ENCODE measurements at regions not wholly inside any gene's neighbourhood (a gene's known extent, or its start where the extent isn't known, plus 50 kb on each side); places are given as distances from the start of the nearest gene placed in this dataset.

- intact Hi-C loops (cut with DNase I) = no loop called here
Measured at GRCh38 chr17:62887437-62887836, 78.6 kb upstream of the TANC2 start.

DNA sequence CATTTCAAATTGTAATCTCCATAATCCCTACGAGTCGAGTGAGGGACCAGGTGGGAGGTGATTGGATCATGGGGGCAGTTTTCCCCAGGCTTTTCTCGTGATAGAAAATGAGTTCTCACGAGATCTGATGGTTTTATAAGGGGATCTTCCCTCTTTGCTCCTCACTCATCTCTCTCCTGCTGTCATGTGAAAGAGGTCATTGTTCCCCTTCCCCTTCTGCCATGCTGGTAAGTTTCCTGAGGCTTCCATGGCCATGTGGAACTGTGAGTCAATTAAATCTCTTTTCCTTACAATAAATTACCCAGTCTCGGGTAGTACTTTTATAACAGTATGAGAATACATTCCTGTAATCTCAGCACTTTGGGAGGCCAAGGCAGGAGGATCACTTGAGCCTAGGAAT lies 76.7 kb upstream of the MARCHF10 start:
- DNase-seq (ENCODE audit: low spot score) = no peak
- intact Hi-C loops (cut with DNase I) = no loop called here

More at GRCh38 chr17:62887437-62887836, 78.6 kb upstream of the TANC2 start:
- DNase-seq (ENCODE audit: low spot score) = no peak

GRCh38 chr17:62882878-62883277 lies 74.8 kb upstream of the MARCHF10 start:
- DNase-seq (ENCODE audit: low spot score) = no peak
- intact Hi-C loops (cut with DNase I) = no loop called here

GRCh38 chr17:62882284-62882683 lies 74.2 kb upstream of the MARCHF10 start:
- intact Hi-C loops (cut with DNase I) = no loop called here
- DNase-seq (ENCODE audit: low spot score) = peak; percentile 76

DNA sequence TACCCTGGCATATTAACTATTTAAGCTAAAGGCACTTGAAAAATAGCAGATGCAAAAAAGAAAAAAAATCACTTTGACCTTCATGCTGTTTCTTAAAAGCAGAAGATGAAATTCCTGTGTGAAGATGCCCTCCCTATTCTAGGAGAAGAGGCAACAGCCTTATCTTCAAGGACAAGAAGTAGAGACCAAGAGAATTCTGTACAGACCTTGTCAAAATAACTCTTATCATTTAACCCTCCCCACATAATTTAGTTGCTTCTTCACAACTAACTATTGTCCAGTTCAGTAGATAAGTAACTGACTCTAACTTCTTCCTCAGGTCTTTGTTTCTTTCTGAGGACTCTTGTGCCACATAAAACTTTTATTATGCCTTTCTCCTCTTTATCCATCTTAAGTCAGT lies 72.0 kb upstream of the MARCHF10 start:
- DNase-seq (ENCODE audit: low spot score) = no peak

GRCh38 chr17:62876673-62877405 lies 68.7 kb upstream of the MARCHF10 start:
- DNase-seq (ENCODE audit: low spot score) = no peak
- intact Hi-C loops (cut with DNase I) = no loop called here

More for the DNA sequence above, 72.0 kb upstream of the MARCHF10 start:
- intact Hi-C loops (cut with DNase I) = no loop called here

DNA sequence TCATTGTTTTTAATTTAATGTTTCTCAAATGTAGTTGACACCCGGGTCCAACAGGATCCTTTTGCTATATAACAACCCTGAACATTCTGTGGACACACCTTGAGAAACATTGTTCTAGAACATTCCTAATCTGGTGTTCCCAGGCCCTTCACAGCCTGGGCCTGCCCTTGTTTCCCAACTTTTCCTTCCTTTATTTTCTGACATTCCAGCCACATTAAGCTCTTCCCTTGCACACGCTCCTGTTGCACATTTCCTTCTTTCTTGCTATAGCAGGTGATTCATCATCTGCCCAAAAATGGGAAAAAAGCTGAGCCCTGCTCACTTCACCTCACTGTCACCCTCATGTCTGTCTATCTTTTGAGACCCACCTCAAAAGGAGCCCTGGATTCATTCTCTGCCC lies 67.9 kb upstream of the MARCHF10 start:
- no peak for DNase-seq (ENCODE audit: low spot score)
- intact Hi-C loops (cut with DNase I) = no loop called here

DNA sequence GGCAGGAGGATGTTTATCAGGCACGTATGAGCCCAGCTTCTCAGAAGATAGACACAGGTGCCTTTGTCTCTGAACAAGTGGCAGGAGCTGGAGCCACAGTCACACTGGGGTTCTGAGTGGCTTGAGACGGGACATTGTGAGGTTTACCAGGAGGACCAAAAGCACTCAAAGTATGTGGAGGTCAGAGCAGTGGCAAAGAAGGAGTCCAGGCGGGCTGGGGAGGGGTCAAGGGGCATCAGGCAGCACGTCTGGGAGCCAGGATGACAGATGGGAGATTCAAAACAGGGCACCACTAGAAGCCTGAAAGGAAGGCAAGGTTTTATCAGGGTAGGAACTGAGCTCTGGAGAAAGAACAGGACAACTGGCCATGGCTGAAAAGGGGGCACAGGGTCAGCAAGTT lies 67.2 kb upstream of the MARCHF10 start:
- intact Hi-C loops (cut with DNase I) = no loop called here

GRCh38 chr17:62871291-62871690 lies 63.2 kb upstream of the MARCHF10 start:
- DNase-seq (ENCODE audit: low spot score) = no peak
- intact Hi-C loops (cut with DNase I) = no loop called here

More for the DNA sequence above, 67.2 kb upstream of the MARCHF10 start:
- no peak for DNase-seq (ENCODE audit: low spot score)

GRCh38 chr17:62870552-62870971 lies 62.4 kb upstream of the MARCHF10 start:
- intact Hi-C loops (cut with DNase I) = no loop called here
- no peak for DNase-seq (ENCODE audit: low spot score)

DNA sequence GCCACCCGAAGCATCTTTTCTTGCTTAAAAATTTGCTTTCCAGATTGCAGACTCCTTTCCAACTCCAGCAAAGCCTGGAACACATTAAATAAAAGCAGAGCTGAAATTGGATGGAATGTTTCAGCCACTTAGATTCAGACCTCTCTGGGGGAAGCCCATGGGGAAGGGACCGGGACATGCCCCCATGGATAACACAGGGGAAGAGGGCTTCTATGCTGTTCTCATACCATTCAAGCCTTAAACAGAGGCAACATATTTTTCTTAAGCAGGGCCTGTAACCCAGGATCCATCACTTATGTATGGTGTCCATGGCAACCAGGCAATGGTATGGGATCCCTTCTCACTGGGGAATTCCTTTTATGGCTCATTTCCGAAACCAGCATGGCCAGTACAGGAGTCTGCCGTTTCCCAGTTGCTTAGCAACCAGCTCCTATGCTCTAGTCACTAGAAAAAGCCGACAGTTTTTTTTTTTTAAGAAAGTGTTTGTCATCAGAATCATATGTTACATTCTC lies 62.0 kb upstream of the MARCHF10 start:
- intact Hi-C loops (cut with DNase I) = no loop called here
- no peak for DNase-seq (ENCODE audit: low spot score)

- intact Hi-C loops (cut with DNase I) = no loop called here
- DNase-seq (ENCODE audit: low spot score) = no peak
Measured at GRCh38 chr17:62868723-62869122, 60.6 kb upstream of the MARCHF10 start.

DNA sequence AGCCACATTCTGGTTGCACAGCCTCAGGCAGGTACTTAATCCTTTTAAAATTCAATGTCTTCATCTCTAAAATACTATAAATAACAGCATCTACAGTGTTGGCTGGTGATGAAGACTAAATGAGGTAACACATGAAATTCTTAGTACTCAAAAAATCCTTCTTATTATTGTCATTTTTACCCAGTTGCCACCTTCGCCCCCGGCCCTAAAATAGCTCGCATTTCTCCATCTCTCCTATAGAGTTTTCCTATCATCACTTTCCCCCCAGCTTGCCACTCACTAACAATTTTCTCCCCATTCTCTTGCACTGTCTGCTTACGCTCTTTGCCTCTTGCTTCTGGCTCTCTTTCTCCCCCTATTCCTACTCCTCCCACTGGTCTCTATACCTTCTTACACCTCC lies 59.9 kb upstream of the MARCHF10 start:
- DNase-seq (ENCODE audit: low spot score) = no peak
- intact Hi-C loops (cut with DNase I) = no loop called here

GRCh38 chr17:62867303-62867702 lies 59.2 kb upstream of the MARCHF10 start:
- intact Hi-C loops (cut with DNase I) = no loop called here
- no peak for DNase-seq (ENCODE audit: low spot score)

GRCh38 chr17:62866471-62866870 lies 58.4 kb upstream of the MARCHF10 start:
- DNase-seq (ENCODE audit: low spot score) = no peak
- intact Hi-C loops (cut with DNase I) = no loop called here

GRCh38 chr17:62865586-62865985 lies 57.5 kb upstream of the MARCHF10 start:
- intact Hi-C loops (cut with DNase I) = no loop called here
- no peak for DNase-seq (ENCODE audit: low spot score)

GRCh38 chr17:62862251-62862650 lies 54.1 kb upstream of the MARCHF10 start:
- intact Hi-C loops (cut with DNase I) = no loop called here
- DNase-seq (ENCODE audit: low spot score) = no peak

DNA sequence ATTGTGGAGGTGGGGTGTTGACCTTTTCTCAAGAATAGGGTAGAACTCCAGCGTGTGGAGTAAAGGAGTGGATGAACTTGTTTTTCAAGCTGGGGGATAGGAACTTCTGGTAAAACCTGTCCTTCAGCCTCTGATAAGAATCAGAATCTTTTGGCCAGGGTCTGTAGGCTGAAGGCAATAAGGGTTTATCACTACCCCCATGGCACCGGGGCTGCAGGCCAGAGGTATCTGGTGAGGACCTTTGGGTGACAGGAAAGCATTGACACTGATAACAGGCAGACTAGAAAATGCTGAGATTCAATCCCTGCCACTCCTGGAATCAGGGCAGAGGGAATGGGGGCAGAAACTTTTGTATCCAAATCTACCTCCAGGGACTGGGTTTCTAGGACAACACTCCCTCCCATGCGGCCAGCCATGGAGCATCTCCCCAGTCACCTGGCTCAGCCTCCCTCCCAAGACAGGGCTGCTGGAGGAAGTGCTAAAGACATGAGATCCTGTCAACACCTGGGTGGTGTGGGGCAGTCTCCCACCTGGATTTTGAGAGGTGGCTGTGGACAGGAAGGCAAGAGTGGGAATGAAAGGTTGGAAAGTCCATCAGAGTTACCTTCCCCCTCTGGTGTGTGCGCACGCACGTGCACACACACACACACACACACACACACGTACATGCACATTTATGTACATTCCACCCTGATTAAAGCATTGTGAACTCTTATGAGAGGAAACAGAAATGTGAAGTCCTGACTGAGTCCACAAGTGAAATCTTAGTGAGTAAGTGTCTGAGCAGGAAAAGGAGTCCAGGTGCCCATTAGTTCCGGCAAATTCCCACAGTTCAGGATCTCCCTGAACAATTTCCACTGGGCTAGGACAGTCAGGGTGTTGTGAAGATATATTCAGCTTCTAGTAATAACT lies 53.1 kb upstream of the MARCHF10 start:
- intact Hi-C loops (cut with DNase I) = no loop called here
- DNase-seq (ENCODE audit: low spot score) = no peak

DNA sequence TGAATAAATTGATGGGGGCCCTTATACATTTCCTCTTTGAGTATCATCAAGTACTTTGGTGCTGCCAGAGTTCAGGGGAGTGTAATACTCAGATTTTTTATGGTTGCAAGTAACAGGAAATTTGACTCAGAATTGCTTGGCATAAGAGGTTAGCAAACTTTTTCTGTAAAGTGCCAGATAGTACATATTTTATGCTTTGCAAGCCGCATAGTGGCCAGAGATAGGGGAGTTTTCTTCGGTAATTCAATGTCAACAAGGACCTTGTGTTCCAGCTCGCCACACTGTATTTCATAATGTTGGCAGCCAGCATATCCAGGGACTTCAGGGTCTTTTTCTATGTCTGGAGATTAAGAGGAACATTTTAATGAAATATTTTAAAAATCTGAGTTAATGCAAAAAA lies 51.0 kb upstream of the MARCHF10 start:
- no peak for DNase-seq (ENCODE audit: low spot score)
- intact Hi-C loops (cut with DNase I) = no loop called here
